Endothelial cell of umbilical vein (primary cell): ENCODE measurements at regions not wholly inside any gene's neighbourhood (a gene's known extent, or its start where the extent isn't known, plus 50 kb on each side); places are given as distances from the start of the nearest gene placed in this dataset.

Source experiments
- CTCF ChIP-seq, 2 donors: IDR thresholded peaks; 1 replicate in 1 of 2; 2 replicates in 1 of 2; pipeline ENCODE4 v1.5.1; 2011; ENCODE audit warnings: low read length in 2 of 2, mild to moderate bottlenecking in 2 of 2, moderate library complexity in 2 of 2, control low read depth in 1 of 2, inconsistent platforms in 1 of 2, low read depth in 1 of 2; ENCODE audit not compliant: insufficient read depth in 1 of 2; ENCODE audit errors: extremely low read depth in 1 of 2
- EZH2 ChIP-seq: IDR thresholded peaks from 2 replicates; pipeline ENCODE4 v1.6.1; 2012; ENCODE audit warnings: borderline replicate concordance, low read depth, mild to moderate bottlenecking, moderate library complexity, low read length, inconsistent platforms; ENCODE audit not compliant: severe bottlenecking
- FOS ChIP-seq: IDR thresholded peaks from 2 replicates; pipeline ENCODE4 v1.6.1; 2011; ENCODE audit warnings: mild to moderate bottlenecking, low read length, moderate library complexity, borderline replicate concordance; ENCODE audit not compliant: insufficient read depth
- GATA2 ChIP-seq: IDR thresholded peaks from 2 replicates; pipeline ENCODE4 v1.7.0; 2011; ENCODE audit warnings: low read depth, mild to moderate bottlenecking, moderate library complexity, mixed read lengths, low read length; ENCODE audit not compliant: insufficient read length, insufficient read depth
- JUN ChIP-seq: IDR thresholded peaks from 2 replicates; pipeline ENCODE4 v1.6.1; 2011; ENCODE audit warnings: borderline replicate concordance, low read depth; ENCODE audit not compliant: insufficient read length, insufficient read depth
- MYC ChIP-seq: IDR thresholded peaks from one replicate; pipeline ENCODE4 v1.6.1; 2011; ENCODE audit warnings: mild to moderate bottlenecking, low read depth, low read length
- POLR2A ChIP-seq: IDR thresholded peaks from 2 replicates; pipeline ENCODE4 v1.6.1; 2012; ENCODE audit warnings: low read depth, mild to moderate bottlenecking, control low read depth, low read length
- POLR2AphosphoS5 ChIP-seq: IDR thresholded peaks from 2 replicates; pipeline ENCODE4 v1.6.1; 2012; ENCODE audit warnings: low read depth, mild to moderate bottlenecking, control low read depth, low read length, moderate library complexity; ENCODE audit not compliant: insufficient read depth

- TF ChIP-seq EZH2 (no peak), POLR2A (no peak), CTCF (IDR thresholded peaks at IDR 0.05; ENCODE audit: extremely low read depth in 1 of 2, insufficient read depth in 1 of 2, low read depth in 1 of 2, low read length in 2 of 2) (no peak), MYC (no peak), POLR2AphosphoS5 (no peak), JUN (no peak), GATA2 (no peak), FOS (no peak)
These were observed 401.2 kb downstream of the SEC14L1 start for GRCh38 chr17:77542011-77542410.
